ENCODE measurements at regions not wholly inside any gene's neighbourhood (a gene's known extent, or its start where the extent isn't known, plus 50 kb on each side); places are given as distances from the start of the nearest gene placed in this dataset.

DNA sequence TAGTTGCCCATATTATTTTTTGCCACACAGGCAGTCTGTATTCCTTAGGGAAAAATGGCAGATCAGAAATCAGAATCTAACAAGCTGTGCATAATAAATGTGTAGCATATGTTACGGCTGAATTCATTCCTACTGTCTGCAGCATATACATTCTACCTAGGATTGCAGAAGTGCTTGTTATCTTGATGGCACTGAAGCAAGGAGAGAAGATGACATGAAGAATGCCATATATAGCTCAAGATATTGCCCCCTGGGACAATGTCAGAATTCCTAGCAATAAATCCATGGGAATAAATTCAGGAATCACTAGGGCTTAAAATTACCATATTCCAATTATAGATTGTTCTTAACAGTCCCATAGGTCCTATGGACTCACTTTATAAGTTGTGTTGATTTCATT, 293.0 kb upstream of the CNR1 start (continued):
- TF ChIP-seq, protein P1, sequence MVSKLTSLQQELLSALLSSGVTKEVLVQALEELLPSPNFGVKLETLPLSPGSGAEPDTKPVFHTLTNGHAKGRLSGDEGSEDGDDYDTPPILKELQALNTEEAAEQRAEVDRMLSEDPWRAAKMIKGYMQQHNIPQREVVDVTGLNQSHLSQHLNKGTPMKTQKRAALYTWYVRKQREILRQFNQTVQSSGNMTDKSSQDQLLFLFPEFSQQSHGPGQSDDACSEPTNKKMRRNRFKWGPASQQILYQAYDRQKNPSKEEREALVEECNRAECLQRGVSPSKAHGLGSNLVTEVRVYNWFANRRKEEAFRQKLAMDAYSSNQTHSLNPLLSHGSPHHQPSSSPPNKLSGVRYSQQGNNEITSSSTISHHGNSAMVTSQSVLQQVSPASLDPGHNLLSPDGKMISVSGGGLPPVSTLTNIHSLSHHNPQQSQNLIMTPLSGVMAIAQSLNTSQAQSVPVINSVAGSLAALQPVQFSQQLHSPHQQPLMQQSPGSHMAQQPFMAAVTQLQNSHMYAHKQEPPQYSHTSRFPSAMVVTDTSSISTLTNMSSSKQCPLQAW (CRISPR knock-in tag; IDR thresholded peaks at IDR 0.05): no peak
- no peak for TF ChIP-seq PTBP1 (IDR thresholded peaks at IDR 0.05; ENCODE audit: low read depth, low read length, poor library complexity, severe bottlenecking)

DNA sequence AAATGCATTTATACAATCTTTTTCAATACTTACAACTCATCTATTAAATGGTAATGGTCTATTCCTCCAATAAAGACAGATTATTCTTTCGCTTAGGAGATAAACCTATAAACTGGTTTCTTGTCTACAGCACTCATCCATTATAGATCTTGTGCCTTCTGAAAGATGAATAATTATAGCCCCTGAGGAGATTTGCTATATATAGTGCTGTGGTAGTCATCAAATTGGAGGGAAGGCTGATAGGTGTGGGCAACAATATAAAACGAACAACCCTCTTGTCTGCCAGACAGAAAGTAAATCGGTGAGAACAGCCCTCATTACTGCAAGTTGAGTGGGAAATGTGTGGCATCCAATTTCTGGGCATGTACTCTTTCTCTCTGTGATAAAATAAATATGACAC, 292.5 kb upstream of the CNR1 start:
- intact Hi-C loops (cut with micrococcal nuclease; ENCODE audit: unreplicated experiment) (no loop called here), in situ Hi-C loops (cut with HindIII; ENCODE audit: extremely low pct_ligation_motif_present, low pct_unique_long_range_greater_than_20kb) (no loop called here)
- ChIA-PET POLR2A (no interaction called here), CTCF (ENCODE audit: low intra/inter-chr PET ratio, low total read pairs) (no interaction called here)
- DNase-seq (ENCODE audit: low spot score) (no peak), FAIRE-seq (no peak), ATAC-seq (no peak)
- Histone ChIP-seq H3K27me3 (ENCODE audit: control insufficient read depth in 1 of 2, insufficient read depth in 2 of 2, low read length in 2 of 2) (no peaks in the 10 kb centered on the region; a peak in 1 of 5 replicates), H3K36me3 (replicated peaks in 1 of 2; ENCODE audit: control insufficient read depth in 1 of 2, insufficient read depth in 2 of 2, low read length in 2 of 2) (no peaks in the 10 kb centered on the region), H2AFZ (ENCODE audit: low read length) (no peak overlapping the region), H4K20me1 (ENCODE audit: insufficient read depth, low read length) (no peaks in the 10 kb centered on the region), H3K4me2 (ENCODE audit: low read depth, low read length) (no peak overlapping the region), H3K9ac (ENCODE audit: insufficient read depth, low read depth, low read length) (no peak overlapping the region), H3K4me1 (ENCODE audit: insufficient read depth, low read length) (no peaks in the 10 kb centered on the region), H3K4me3 (replicated peaks in 1 of 3; ENCODE audit: insufficient read depth in 1 of 3, low read depth in 2 of 3, low read length in 3 of 3) (no peak overlapping the region), H3K27ac (ENCODE audit: extremely low read length, insufficient read depth, low read length) (no peak overlapping the region), H3K79me2 (ENCODE audit: insufficient read depth, low read length) (no peaks in the 10 kb centered on the region), H3K9me3 (ENCODE audit: low read length) (no peaks in the 10 kb centered on the region)
- no TSS peak for BruUV-seq (replicated peaks)
- WGBS (ENCODE audit: low lambda C conversion rate): 15% methylated on average over 3 of the region's 3 CpGs
- TF ChIP-seq, protein P2, sequence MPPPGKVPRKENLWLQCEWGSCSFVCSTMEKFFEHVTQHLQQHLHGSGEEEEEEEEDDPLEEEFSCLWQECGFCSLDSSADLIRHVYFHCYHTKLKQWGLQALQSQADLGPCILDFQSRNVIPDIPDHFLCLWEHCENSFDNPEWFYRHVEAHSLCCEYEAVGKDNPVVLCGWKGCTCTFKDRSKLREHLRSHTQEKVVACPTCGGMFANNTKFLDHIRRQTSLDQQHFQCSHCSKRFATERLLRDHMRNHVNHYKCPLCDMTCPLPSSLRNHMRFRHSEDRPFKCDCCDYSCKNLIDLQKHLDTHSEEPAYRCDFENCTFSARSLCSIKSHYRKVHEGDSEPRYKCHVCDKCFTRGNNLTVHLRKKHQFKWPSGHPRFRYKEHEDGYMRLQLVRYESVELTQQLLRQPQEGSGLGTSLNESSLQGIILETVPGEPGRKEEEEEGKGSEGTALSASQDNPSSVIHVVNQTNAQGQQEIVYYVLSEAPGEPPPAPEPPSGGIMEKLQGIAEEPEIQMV (CRISPR knock-in tag; IDR thresholded peaks at IDR 0.05; ENCODE audit: low read depth): no peak
- TF ChIP-seq ZNF230 (CRISPR knock-in tag; IDR thresholded peaks at IDR 0.05): no peak
- TF ChIP-seq TRIM24 (CRISPR knock-in tag; IDR thresholded peaks at IDR 0.05): no peak
- TF ChIP-seq CREM (IDR thresholded peaks at IDR 0.05): no peak
- TF ChIP-seq CREM (CRISPR knock-in tag; IDR thresholded peaks at IDR 0.05): no peak
- TF ChIP-seq PAWR (CRISPR knock-in tag; IDR thresholded peaks at IDR 0.05; ENCODE audit: borderline replicate concordance): no peak
- TF ChIP-seq RFX3 (CRISPR knock-in tag; IDR thresholded peaks at IDR 0.05): no peak
- no peak for TF ChIP-seq NCOA2 (CRISPR knock-in tag; IDR thresholded peaks at IDR 0.05)
- no peak for TF ChIP-seq ZNF598 (CRISPR knock-in tag; IDR thresholded peaks at IDR 0.05; ENCODE audit: borderline replicate concordance)
- TF ChIP-seq, protein P3, sequence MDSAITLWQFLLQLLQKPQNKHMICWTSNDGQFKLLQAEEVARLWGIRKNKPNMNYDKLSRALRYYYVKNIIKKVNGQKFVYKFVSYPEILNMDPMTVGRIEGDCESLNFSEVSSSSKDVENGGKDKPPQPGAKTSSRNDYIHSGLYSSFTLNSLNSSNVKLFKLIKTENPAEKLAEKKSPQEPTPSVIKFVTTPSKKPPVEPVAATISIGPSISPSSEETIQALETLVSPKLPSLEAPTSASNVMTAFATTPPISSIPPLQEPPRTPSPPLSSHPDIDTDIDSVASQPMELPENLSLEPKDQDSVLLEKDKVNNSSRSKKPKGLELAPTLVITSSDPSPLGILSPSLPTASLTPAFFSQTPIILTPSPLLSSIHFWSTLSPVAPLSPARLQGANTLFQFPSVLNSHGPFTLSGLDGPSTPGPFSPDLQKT (CRISPR knock-in tag; IDR thresholded peaks at IDR 0.05; ENCODE audit: borderline replicate concordance): no peak
- TF ChIP-seq ZSCAN9 (CRISPR knock-in tag; IDR thresholded peaks at IDR 0.05; ENCODE audit: borderline replicate concordance): no peak
- TF ChIP-seq, protein P4, sequence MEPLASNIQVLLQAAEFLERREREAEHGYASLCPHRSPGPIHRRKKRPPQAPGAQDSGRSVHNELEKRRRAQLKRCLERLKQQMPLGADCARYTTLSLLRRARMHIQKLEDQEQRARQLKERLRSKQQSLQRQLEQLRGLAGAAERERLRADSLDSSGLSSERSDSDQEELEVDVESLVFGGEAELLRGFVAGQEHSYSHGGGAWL (CRISPR knock-in tag; IDR thresholded peaks at IDR 0.05): no peak
- TF ChIP-seq, protein P5, sequence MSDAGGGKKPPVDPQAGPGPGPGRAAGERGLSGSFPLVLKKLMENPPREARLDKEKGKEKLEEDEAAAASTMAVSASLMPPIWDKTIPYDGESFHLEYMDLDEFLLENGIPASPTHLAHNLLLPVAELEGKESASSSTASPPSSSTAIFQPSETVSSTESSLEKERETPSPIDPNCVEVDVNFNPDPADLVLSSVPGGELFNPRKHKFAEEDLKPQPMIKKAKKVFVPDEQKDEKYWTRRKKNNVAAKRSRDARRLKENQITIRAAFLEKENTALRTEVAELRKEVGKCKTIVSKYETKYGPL (CRISPR knock-in tag; IDR thresholded peaks at IDR 0.05): no peak
